ENCODE measurements at regions not wholly inside any gene's neighbourhood (a gene's known extent, or its start where the extent isn't known, plus 50 kb on each side); places are given as distances from the start of the nearest gene placed in this dataset.
"Not testable (repeated sequence)": the region's sequence is repeated elsewhere in the genome, so short reads cannot be mapped to it uniquely, and the experiment has no call there.

- DNase-seq = no peak
- Mint-ChIP-seq H3K36me3 (ENCODE audit: low read depth) (no peaks in the 10 kb centered on the region), H3K27me3 (no peaks in the 10 kb centered on the region), H3K4me1 (no peaks in the 10 kb centered on the region), H3K27ac (no peak overlapping the region), H3K9me3 (peaks cover 17% of the 10 kb centered on the region), H3K4me3 (no peak overlapping the region)
- intact Hi-C loops (cut with micrococcal nuclease) = no loop called here
These were observed 150.8 kb downstream of the CYB561 start for GRCh38 chr17:63295288-63295687.

- Mint-ChIP-seq H3K27ac (no peak overlapping the region), H3K4me1 (no peaks in the 10 kb centered on the region), H3K9me3 (peaks cover 21% of the 10 kb centered on the region), H3K36me3 (ENCODE audit: low read depth) (no peaks in the 10 kb centered on the region), H3K4me3 (no peak overlapping the region), H3K27me3 (no peaks in the 10 kb centered on the region)
- intact Hi-C loops (cut with micrococcal nuclease) = no loop called here
- no peak for DNase-seq
These were observed 150.1 kb downstream of the CYB561 start for GRCh38 chr17:63295839-63296590.

- H3K27ac Mint-ChIP-seq; H3K4me3 Mint-ChIP-seq; intact Hi-C loops (cut with micrococcal nuclease); H3K36me3 Mint-ChIP-seq (ENCODE audit: low read depth); DNase-seq; H3K4me1 Mint-ChIP-seq; H3K27me3 Mint-ChIP-seq: not testable (repeated sequence)
- peaks cover 33% of the 10 kb centered on the region for H3K9me3 Mint-ChIP-seq
These were observed 147.2 kb downstream of the CYB561 start for GRCh38 chr17:63298916-63299315.

GRCh38 chr17:63304704-63305261 lies 141.3 kb downstream of the CYB561 start:
- DNase-seq = no peak
- Mint-ChIP-seq H3K36me3 (ENCODE audit: low read depth) (no peaks in the 10 kb centered on the region), H3K9me3 (peaks cover 17% of the 10 kb centered on the region), H3K27me3 (no peaks in the 10 kb centered on the region), H3K4me1 (no peaks in the 10 kb centered on the region), H3K27ac (no peak overlapping the region), H3K4me3 (no peak overlapping the region)
- intact Hi-C loops (cut with micrococcal nuclease) = no loop called here

- no peaks in the 10 kb centered on the region for H3K27me3 Mint-ChIP-seq
- no peak overlapping the region for H3K27ac Mint-ChIP-seq
- H3K36me3 Mint-ChIP-seq (ENCODE audit: low read depth) = no peaks in the 10 kb centered on the region
- no peak for DNase-seq
- intact Hi-C loops (cut with micrococcal nuclease) = no loop called here
- H3K4me1 Mint-ChIP-seq = peaks cover 1% of the 10 kb centered on the region
- H3K4me3 Mint-ChIP-seq = no peak overlapping the region
- peaks cover 15% of the 10 kb centered on the region for H3K9me3 Mint-ChIP-seq
These were observed 140.2 kb downstream of the CYB561 start for GRCh38 chr17:63305857-63306256.

- intact Hi-C loops (cut with micrococcal nuclease) = no loop called here
- DNase-seq = no peak
- Mint-ChIP-seq H3K9me3 (peaks cover 13% of the 10 kb centered on the region), H3K27me3 (no peaks in the 10 kb centered on the region), H3K4me1 (peaks cover 5% of the 10 kb centered on the region), H3K27ac (no peak overlapping the region), H3K4me3 (no peak overlapping the region), H3K36me3 (ENCODE audit: low read depth) (peaks cover 2% of the 10 kb centered on the region)
These were observed 139.3 kb downstream of the CYB561 start for GRCh38 chr17:63306855-63307254.

GRCh38 chr17:63308272-63308671 lies 137.8 kb downstream of the CYB561 start:
- intact Hi-C loops (cut with micrococcal nuclease) = no loop called here
- peaks cover 9% of the 10 kb centered on the region for H3K9me3 Mint-ChIP-seq
- DNase-seq = no peak
- H3K27me3 Mint-ChIP-seq = no peaks in the 10 kb centered on the region
- no peak overlapping the region for H3K27ac Mint-ChIP-seq
- peaks cover 2% of the 10 kb centered on the region for H3K36me3 Mint-ChIP-seq (ENCODE audit: low read depth)
- peaks cover 5% of the 10 kb centered on the region for H3K4me1 Mint-ChIP-seq
- H3K4me3 Mint-ChIP-seq = no peak overlapping the region

GRCh38 chr17:63309021-63309420 lies 137.1 kb downstream of the CYB561 start:
- Mint-ChIP-seq H3K4me1 (peaks cover 5% of the 10 kb centered on the region), H3K27me3 (no peaks in the 10 kb centered on the region), H3K27ac (no peak overlapping the region), H3K4me3 (no peak overlapping the region), H3K9me3 (peaks cover 3% of the 10 kb centered on the region), H3K36me3 (ENCODE audit: low read depth) (peaks cover 2% of the 10 kb centered on the region)
- DNase-seq = no peak
- intact Hi-C loops (cut with micrococcal nuclease) = no loop called here

- Mint-ChIP-seq H3K9me3 (peaks cover 3% of the 10 kb centered on the region), H3K36me3 (ENCODE audit: low read depth) (peaks cover 2% of the 10 kb centered on the region), H3K27ac (no peak overlapping the region), H3K4me3 (no peak overlapping the region), H3K27me3 (no peaks in the 10 kb centered on the region), H3K4me1 (peaks cover 5% of the 10 kb centered on the region)
- DNase-seq = no peak
- intact Hi-C loops (cut with micrococcal nuclease) = no loop called here
These were observed 134.6 kb downstream of the CYB561 start for GRCh38 chr17:63311416-63311937.

DNA sequence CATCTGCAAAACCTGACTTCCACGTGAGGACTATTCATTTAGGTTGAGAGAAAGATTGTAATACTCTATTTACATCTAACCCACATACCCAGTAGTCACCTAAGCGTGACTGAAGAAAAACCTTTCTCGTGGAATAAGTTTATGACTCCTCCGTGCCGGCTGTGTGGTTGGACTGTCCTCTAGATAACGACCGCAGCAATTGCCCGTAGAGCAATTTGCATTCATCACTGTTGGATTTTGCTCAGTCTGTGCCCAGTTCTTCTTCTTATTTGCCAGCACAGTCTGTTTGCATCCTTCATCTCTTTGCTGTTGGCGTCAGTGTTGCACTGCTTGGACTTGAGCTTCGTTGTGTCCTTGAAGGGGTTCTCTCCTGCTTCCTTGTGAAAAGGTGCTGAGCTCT lies 131.3 kb downstream of the CYB561 start:
- H3K36me3 Mint-ChIP-seq (ENCODE audit: low read depth) = peaks cover 2% of the 10 kb centered on the region
- no peak for DNase-seq
- H3K27me3 Mint-ChIP-seq = peaks cover 2% of the 10 kb centered on the region
- no peak overlapping the region for H3K27ac Mint-ChIP-seq
- intact Hi-C loops (cut with micrococcal nuclease) = no loop called here
- H3K4me3 Mint-ChIP-seq = no peak overlapping the region
- peaks cover 5% of the 10 kb centered on the region for H3K4me1 Mint-ChIP-seq
- peaks cover 3% of the 10 kb centered on the region for H3K9me3 Mint-ChIP-seq

DNA sequence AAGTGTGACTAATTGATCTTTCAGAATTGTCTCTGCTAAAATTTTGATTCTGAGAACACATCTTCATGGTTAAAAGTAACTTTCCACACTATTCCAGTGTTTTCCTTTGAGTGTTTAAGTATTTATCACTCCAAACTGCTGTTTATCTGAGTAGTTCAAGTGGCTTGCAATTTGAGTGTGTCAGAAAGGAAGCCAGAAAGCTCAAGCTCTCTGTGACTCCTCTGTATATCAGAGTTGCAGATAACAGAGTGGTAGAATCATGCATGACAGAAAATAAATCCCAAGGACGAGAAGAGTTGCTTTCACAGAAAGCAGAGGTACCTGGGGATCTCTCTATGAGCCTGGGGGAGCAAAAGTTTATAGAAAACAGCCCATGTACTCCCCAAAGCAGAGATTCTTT lies 130.0 kb downstream of the CYB561 start:
- intact Hi-C loops (cut with micrococcal nuclease) = no loop called here
- Mint-ChIP-seq H3K27me3 (peaks cover 2% of the 10 kb centered on the region), H3K4me1 (peaks cover 3% of the 10 kb centered on the region), H3K4me3 (no peak overlapping the region), H3K9me3 (no peaks in the 10 kb centered on the region), H3K27ac (no peak overlapping the region), H3K36me3 (ENCODE audit: low read depth) (peaks cover 2% of the 10 kb centered on the region)
- DNase-seq = no peak

GRCh38 chr17:63317166-63317840 lies 128.8 kb downstream of the CYB561 start:
- H3K9me3 Mint-ChIP-seq = no peaks in the 10 kb centered on the region
- no peaks in the 10 kb centered on the region for H3K4me1 Mint-ChIP-seq
- H3K27ac Mint-ChIP-seq = no peak overlapping the region
- H3K27me3 Mint-ChIP-seq = peaks cover 3% of the 10 kb centered on the region
- no peaks in the 10 kb centered on the region for H3K36me3 Mint-ChIP-seq (ENCODE audit: low read depth)
- no peak for DNase-seq
- intact Hi-C loops (cut with micrococcal nuclease) = no loop called here
- no peak overlapping the region for H3K4me3 Mint-ChIP-seq

DNA sequence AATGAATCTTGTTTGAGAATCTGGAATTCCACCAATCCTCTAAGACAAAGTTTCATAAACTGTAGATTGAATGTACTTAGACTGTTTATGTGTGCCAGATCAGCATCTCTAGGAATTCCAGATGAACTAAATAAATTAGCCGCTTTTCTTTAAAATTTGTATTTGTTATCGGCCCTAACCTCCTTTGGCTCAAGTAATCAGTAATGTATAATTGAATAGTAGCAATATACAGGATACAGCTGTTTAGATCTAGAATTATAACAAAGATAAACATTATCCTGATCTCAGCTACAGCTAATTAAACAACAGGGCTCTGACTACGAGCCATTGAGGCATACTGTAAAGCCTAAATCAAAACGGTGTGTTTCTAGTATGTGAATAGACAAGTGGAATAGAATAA lies 120.3 kb downstream of the CYB561 start:
- Mint-ChIP-seq H3K4me1 (no peaks in the 10 kb centered on the region), H3K36me3 (ENCODE audit: low read depth) (no peaks in the 10 kb centered on the region), H3K27me3 (peaks cover 4% of the 10 kb centered on the region), H3K9me3 (no peaks in the 10 kb centered on the region), H3K27ac (no peak overlapping the region), H3K4me3 (no peak overlapping the region)
- no peak for DNase-seq
- intact Hi-C loops (cut with micrococcal nuclease) = no loop called here

DNA sequence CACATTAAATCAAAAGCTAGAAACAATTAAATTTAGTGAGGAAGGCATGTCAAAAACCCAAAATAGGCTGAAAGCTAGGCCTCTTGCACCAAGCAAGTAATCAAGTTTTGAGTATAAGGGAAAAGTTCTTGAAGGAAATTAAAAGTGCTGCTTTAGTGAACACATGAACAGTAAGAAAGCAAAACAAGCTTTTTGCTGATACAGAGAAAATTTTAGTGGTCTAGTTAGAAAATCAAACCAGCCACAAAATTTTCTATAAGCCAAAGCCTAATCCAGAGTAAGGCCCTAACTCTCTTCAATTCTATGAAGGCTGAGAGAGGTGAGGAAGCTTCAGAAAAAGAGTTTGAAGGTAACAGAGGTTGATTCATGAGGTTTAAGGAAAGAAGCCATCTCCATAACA lies 116.2 kb downstream of the CYB561 start:
- no peaks in the 10 kb centered on the region for H3K27me3 Mint-ChIP-seq
- no peak for DNase-seq
- no peaks in the 10 kb centered on the region for H3K4me1 Mint-ChIP-seq
- H3K27ac Mint-ChIP-seq = no peak overlapping the region
- H3K36me3 Mint-ChIP-seq (ENCODE audit: low read depth) = no peaks in the 10 kb centered on the region
- intact Hi-C loops (cut with micrococcal nuclease) = no loop called here
- no peak overlapping the region for H3K4me3 Mint-ChIP-seq
- no peaks in the 10 kb centered on the region for H3K9me3 Mint-ChIP-seq

All from activated CD4-positive, alpha-beta T cell treated with anti-CD3 and anti-CD28 coated beads, Interleukin-2, amount 10 ng/mL, durations not matched to agents 24 days and 14 days (primary cell).